GM03348 (cell line): ENCODE measurements at regions not wholly inside any gene's neighbourhood (a gene's known extent, or its start where the extent isn't known, plus 50 kb on each side); places are given as distances from the start of the nearest gene placed in this dataset.
"Not testable (repeated sequence)": the region's sequence is repeated elsewhere in the genome, so short reads cannot be mapped to it uniquely, and the experiment has no call there.

Experiments used
- DNase-seq: peaks from one replicate; pipeline ENCODE4 v3.0.0; 2012; ENCODE audit warnings: low spot score

DNA sequence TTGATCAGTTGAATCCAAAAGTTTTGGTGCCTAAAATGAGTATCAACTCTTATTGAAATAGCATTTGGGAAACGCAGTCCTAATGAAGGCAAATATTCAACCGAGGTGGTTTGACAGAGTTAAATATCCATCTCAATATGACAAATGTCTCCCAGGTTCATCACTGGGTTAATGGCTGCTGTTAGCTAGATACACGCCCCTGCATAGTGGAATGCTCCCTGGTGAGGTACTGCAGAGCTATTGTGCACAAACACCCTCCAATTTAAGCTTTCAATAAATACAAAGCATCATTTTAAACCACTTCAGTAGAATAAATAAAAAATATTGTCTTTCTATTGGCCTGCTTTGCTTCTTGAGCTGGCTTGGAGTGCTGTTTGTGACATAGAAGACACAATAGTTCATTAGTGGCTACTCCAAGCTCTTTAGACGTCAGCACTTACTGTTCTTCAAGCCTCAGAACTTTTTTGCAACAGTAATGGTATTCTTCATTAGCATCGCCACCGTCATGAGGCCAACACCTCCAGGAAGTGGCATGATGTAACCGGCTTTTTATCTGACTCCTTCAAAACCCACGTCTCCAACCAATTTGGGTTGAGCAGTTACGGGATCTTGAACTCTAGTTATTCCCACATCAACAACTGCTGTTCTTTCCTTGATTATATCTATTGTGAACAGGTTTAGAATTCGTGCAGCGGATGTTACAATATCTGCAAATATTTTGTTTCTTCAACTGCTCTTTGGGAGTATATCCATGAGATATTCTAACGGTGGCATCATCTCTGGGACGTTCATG lies 1159.6 kb upstream of the EPHA6 start:
- DNase-seq = no peak

- no peak for DNase-seq
These were observed 1158.9 kb upstream of the EPHA6 start for GRCh38 chr3:95655363-95655986.

- DNase-seq = no peak
These were observed 1143.6 kb upstream of the EPHA6 start for GRCh38 chr3:95670765-95671164.

GRCh38 chr3:95673215-95673614 lies 1141.2 kb upstream of the EPHA6 start:
- DNase-seq = no peak

DNA sequence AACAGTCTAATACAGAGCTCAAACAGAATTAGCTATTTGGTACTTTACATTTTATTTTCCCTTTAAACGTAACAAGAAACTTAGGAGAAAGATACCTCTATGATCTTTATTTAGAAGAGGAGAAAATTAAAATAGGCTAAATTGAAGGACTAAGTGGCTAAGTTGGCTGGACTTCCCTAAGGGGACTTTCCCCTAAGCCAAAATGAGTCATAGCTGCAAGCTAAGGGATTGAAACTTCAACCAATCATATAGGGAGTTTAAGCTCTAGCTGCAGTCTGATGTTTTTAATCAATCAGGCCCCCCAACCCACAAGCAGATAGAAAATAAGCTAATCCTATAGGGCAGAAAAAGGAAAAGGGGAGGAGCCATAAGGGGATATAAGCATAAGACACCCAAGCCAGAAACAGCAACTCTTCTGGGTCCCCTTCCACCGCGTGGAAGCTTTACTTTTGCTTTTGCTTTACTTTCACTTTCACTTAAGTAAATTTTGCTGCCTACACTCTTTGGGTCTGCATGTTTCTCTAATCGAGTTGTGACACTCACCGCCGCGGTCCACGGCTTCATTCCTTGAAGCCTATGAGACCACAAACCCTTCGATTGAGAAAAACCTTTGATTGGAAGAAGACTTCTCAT lies 1108.5 kb upstream of the EPHA6 start:
- no peak for DNase-seq

DNA sequence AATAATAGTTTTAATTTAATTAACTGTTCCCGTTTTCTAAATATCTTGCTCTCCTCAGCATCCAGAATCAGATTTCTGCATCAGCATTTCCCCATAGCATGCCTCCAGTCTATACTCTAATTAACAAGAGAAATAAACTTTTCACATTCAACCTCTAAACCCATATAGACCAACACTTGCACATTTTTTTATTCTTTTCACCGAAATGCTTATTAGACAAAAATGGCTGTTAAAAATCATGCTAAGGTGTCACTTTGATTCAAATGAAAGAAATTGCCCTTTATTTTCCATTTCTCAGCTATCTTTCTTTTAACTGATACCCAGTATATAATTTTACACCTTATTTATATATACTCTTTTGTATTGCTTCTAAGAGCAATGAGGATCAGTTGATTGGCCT lies 1107.1 kb upstream of the EPHA6 start:
- DNase-seq = no peak

GRCh38 chr3:95710684-95711083 lies 1103.7 kb upstream of the EPHA6 start:
- DNase-seq = no peak

DNA sequence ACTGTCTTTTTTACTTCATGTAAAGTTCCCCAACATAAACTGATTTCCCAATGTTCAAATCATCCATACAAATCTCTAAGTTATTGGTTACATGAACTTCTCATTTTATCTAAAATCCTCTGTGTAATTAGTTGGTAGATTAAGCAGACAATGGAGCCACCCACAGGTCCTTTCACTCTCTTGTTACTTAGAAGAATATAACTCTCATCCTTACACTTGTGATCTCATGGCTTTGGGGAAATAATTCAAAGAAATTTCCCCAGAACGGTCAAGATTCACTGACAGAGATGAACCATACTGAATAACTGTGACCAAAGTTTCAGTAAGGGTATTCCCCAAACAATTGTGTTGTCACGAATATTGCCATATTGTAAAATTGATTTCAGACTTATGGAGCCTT lies 1102.6 kb upstream of the EPHA6 start:
- DNase-seq = no peak

DNA sequence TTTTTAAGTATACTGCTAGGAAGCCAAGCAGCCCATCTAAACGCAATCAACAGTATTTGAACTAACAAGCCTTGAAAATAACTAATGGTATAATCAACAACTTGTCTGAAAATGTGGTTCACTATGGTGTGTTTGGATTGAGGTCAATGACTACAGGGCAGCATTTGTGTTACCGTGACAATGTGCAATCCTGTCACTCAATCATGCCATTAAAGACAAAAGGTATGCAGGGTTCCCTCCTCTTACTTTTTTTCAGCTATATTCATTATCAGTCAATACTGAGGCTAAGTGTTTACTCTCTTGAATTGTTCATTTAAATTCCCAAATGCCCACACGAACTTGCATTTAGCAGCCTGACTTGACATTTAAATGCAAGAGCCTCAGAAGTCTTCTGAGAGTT lies 1099.3 kb upstream of the EPHA6 start:
- DNase-seq = no peak

DNA sequence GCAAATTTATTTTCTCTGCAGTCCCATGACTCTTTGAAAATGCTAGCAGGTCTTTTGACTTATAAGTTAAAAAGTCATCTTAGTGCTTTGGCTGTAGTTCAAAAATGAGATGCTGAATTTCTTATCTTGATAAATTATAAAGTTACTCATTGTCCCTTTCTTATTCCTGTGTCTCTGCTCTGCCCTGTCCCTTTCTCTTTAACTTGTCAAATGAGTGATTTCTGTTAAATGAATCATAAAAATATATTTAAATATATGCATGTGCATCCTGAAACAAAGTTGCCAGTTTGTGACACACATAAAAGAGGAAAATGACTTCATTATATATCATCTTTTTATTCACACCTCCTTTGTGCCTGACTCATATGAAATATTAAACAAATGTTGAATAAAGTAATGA lies 1097.3 kb upstream of the EPHA6 start:
- DNase-seq = no peak

GRCh38 chr3:95718168-95718567 lies 1096.2 kb upstream of the EPHA6 start:
- DNase-seq = no peak

DNA sequence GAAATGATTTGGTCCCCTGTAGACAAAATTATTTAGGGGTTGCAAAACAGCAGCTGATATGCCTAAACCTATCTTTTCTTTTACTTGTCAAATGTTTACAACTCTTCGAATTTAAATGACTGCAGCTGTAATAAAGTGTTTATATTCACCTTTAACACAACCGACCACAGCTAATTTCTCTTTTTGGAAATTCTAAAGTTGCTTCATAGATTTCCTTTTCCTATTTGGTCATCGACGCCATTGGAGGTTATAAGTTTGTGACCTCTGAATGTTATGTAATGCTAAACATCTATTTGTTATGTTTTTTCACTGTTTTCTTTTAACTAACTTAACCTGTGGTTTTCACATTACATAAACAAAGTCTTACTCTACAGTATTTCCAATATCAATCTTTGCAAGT lies 1094.9 kb upstream of the EPHA6 start:
- DNase-seq = no peak

- DNase-seq = no peak
These were observed 1092.5 kb upstream of the EPHA6 start for GRCh38 chr3:95721938-95722337.

DNA sequence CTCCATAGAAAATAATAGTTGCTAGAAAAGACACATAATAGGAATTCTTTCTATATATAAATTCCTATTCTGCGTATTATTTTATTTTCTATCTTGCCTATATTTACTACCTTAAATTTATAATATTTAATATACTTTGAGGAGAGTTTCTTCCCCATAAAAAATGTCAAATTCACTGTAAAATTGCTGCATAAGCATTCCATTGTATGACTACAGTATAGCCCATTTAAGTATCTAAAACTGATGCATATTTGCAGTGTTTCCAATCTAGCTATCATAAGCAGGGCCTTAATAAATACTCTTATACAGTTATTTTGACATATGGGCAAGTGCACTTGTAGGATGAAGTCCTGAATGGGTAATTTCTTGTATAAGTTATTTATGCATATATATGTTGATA lies 1088.6 kb upstream of the EPHA6 start:
- no peak for DNase-seq

DNA sequence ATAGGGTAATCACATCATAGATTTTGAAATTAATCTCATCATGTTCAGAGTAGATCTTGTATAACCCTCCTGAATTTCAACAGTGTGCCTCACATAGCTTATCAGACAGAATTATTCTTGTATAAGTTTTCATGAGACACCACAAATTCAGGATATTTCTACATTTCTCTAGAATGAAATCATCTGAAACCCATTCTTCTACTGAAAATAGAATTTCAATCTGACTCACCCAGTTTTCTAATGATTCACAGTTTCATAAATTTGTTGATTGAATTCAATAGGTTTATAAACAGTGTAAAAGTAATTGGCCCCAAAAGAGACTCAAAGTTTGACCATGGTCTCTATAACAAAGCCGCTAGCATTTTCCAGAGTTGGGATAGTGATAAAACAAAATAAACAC lies 1082.6 kb upstream of the EPHA6 start:
- no peak for DNase-seq

DNA sequence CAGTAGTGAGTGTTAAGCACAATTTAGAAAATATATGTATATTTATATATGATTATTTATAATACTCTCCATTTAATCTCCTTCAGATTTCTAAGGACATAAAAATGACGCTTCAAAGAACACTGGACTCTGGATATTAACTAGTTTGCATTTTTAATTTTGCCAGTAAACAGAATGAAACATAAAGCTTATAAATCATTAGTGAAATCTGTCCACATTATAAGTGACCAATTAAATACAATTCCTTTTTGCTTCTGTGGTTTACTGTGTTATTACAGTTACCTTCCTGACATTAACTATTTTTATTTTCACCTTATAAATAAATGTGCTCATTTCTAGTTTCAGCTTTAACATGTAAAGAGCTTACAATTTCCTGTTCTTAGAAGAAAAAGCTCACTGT lies 1081.1 kb upstream of the EPHA6 start:
- no peak for DNase-seq

DNA sequence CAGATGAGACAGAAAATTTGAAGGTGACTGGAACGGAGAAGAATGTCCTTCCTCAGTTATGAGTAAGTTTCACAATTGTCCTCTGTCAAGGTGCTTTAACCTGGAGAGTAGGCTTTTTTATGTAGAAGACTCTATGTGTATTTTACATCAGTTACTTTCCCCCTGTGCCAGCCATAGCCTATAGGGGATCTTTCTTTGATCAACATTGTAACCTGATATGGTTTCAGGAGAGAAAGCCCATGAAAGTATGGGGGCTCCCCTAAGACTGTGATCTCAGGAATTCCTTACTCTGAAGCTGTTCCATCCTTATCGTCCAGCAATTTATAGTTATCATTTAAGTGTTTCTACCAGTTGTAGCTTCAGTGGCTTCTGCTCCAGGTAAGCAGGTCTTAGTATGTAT lies 1076.3 kb upstream of the EPHA6 start:
- DNase-seq = no peak

- DNase-seq = not testable (repeated sequence)
These were observed 1069.5 kb upstream of the EPHA6 start for GRCh38 chr3:95744896-95745295.

- no peak for DNase-seq
These were observed 1064.3 kb upstream of the EPHA6 start for GRCh38 chr3:95750097-95750496.

GRCh38 chr3:95751509-95751908 lies 1062.9 kb upstream of the EPHA6 start:
- DNase-seq = no peak

GRCh38 chr3:95752199-95752598 lies 1062.2 kb upstream of the EPHA6 start:
- no peak for DNase-seq

- no peak for DNase-seq
These were observed 1055.7 kb upstream of the EPHA6 start for GRCh38 chr3:95758707-95759106.

GRCh38 chr3:95759614-95760301 lies 1054.6 kb upstream of the EPHA6 start:
- no peak for DNase-seq
